Glutamatergic neuron (in vitro differentiated cells): ENCODE measurements at regions not wholly inside any gene's neighbourhood (a gene's known extent, or its start where the extent isn't known, plus 50 kb on each side); places are given as distances from the start of the nearest gene placed in this dataset.

ENCODE experiments used
- DNase-seq: peaks from one replicate; pipeline ENCODE4 v3.0.0; 2022
- H3K27ac Mint-ChIP-seq: one replicate; pipeline ENCODE4 v1.8.0; 2020; ENCODE audit warnings: mild to moderate bottlenecking, mixed read lengths, inconsistent platforms; ENCODE audit not compliant: unreplicated experiment
- H3K27me3 Mint-ChIP-seq: one replicate; pipeline ENCODE4 v1.8.0; 2020; ENCODE audit warnings: mild to moderate bottlenecking, moderate library complexity, mixed read lengths, inconsistent platforms; ENCODE audit not compliant: unreplicated experiment
- H3K36me3 Mint-ChIP-seq: one replicate; pipeline ENCODE4 v1.8.0; 2020; ENCODE audit warnings: mild to moderate bottlenecking, mixed read lengths, inconsistent platforms; ENCODE audit not compliant: unreplicated experiment
- H3K4me1 Mint-ChIP-seq: one replicate; pipeline ENCODE4 v1.8.0; 2020; ENCODE audit warnings: mild to moderate bottlenecking, low read depth, mixed read lengths, inconsistent platforms; ENCODE audit not compliant: unreplicated experiment
- H3K4me3 Mint-ChIP-seq: one replicate; pipeline ENCODE4 v1.8.0; 2020; ENCODE audit warnings: mild to moderate bottlenecking, mixed read lengths, inconsistent platforms; ENCODE audit not compliant: unreplicated experiment
- H3K9me3 Mint-ChIP-seq: one replicate; pipeline ENCODE4 v1.8.0; 2020; ENCODE audit warnings: mild to moderate bottlenecking, moderate library complexity, mixed read lengths, inconsistent platforms; ENCODE audit not compliant: unreplicated experiment
- CTCF ChIP-seq: fragments of 200-600 bp; sonication (generic); IDR thresholded peaks from one replicate; pipeline ENCODE4 v1.5.0; 2021; ENCODE audit not compliant: partially characterized antibody, unreplicated experiment

DNA sequence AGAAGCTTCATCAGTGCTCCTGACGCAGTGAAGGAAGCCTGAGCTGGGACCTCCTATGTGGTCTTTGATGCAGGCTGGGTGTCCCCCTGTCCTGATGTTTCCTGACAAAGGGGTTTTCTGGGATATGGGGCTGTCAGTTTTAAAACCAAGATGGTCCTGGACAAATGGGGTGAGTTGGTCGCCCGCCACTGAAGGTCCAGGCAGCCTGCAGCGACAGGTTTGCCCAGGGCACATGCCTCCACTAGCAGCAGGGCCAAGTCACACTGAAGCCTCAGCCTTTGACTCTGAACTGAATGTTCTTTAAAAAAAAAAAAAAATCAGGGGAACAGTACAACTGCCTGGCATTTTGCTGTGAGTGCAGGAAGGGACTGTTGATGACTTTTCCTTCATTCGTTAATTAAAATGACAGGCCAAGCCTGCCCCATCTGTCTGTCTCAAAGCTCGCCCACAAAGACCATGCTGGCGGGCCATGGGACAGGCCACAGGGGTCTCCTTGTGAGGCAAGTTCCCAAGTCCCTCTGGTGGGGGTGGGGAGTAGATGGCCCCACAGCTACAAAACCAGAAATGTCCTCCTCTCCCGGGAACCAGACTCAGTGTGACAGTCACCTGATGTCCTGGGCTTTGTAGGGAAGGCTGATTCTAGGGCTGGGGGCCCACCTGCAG is 274.8 kb downstream of the CTTN start:
- H3K36me3 Mint-ChIP-seq = peaks cover 6% of the 10 kb centered on the region
- no peak overlapping the region for H3K4me3 Mint-ChIP-seq
- H3K27me3 Mint-ChIP-seq = peaks cover 11% of the 10 kb centered on the region
- no peak overlapping the region for H3K27ac Mint-ChIP-seq
- TF ChIP-seq CTCF = no peak
- no peak for DNase-seq
- peaks cover 13% of the 10 kb centered on the region for H3K9me3 Mint-ChIP-seq
- H3K4me1 Mint-ChIP-seq = peaks cover 25% of the 10 kb centered on the region

DNA sequence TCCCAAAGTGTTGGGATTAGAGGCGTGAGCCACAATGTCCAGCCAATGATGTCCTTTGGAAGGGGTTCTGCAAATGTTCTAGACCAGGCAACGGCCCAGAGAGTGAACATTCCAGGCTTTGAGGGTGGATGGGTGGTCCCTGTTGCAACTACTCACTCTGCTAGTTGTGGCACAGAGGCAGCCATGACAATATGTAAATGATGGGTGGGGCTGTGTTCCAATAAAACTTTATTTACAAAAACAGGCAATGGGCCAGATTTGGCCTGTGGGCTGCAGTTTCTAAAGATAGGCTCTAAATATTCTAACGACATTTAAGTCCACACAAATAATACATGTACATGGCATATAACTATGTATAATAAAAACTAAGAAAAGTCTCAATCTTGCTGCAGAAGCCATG is 276.3 kb downstream of the CTTN start:
- H3K9me3 Mint-ChIP-seq = peaks cover 11% of the 10 kb centered on the region
- peaks cover 17% of the 10 kb centered on the region for H3K4me1 Mint-ChIP-seq
- peaks cover 4% of the 10 kb centered on the region for H3K27me3 Mint-ChIP-seq
- no peak overlapping the region for H3K27ac Mint-ChIP-seq
- H3K36me3 Mint-ChIP-seq = peaks cover 5% of the 10 kb centered on the region
- DNase-seq = no peak
- no peak overlapping the region for H3K4me3 Mint-ChIP-seq
- no peak for TF ChIP-seq CTCF

- Mint-ChIP-seq H3K27me3 (peaks cover 4% of the 10 kb centered on the region), H3K36me3 (peaks cover 5% of the 10 kb centered on the region), H3K9me3 (peaks cover 5% of the 10 kb centered on the region), H3K4me1 (peaks cover 6% of the 10 kb centered on the region), H3K4me3 (no peak overlapping the region), H3K27ac (no peak overlapping the region)
- DNase-seq = no peak
- no peak for TF ChIP-seq CTCF
These were observed 277.5 kb downstream of the CTTN start for GRCh38 chr11:70675697-70676374.

GRCh38 chr11:70677232-70677916 is 279.0 kb downstream of the CTTN start:
- peaks cover 4% of the 10 kb centered on the region for H3K27me3 Mint-ChIP-seq
- H3K4me1 Mint-ChIP-seq = peaks cover 4% of the 10 kb centered on the region
- no peak for DNase-seq
- no peak overlapping the region for H3K4me3 Mint-ChIP-seq
- peaks cover 10% of the 10 kb centered on the region for H3K9me3 Mint-ChIP-seq
- H3K27ac Mint-ChIP-seq = no peak overlapping the region
- TF ChIP-seq CTCF = no peak
- peaks cover 5% of the 10 kb centered on the region for H3K36me3 Mint-ChIP-seq
